ENCODE measurements at regions not wholly inside any gene's neighbourhood (a gene's known extent, or its start where the extent isn't known, plus 50 kb on each side); places are given as distances from the start of the nearest gene placed in this dataset.

DNA sequence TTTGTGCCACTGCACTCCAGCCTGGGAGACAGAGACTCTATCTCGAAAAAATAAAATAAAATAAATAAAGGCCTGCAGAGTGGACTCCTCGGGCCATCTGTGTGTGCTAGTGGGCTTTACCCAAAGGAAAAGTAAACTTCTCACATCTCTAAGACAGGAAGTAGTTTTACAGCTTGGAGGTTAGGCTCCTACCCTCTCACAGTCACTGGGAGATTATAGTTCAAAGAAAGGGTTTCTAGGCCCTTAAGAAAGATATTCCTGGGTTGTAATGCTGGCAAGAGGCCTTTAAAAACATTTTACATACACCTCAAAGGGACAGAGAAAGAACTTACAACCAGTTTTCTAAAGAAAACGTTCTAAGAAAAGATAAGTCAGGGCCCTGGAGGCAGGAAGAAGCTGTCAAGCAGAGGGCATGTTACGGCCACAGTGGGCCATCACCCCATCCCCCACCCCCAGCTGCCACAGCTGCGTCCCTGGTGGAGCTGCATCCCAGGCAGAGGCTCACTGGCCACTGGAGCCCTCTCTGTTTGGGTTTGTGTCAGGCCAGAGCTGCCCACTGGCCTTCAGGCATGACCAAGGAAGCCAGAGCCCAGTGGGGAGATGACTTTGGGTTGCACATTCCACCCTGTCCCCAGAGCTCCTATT lies 78.1 kb upstream of the CDK20 start:
- no peak overlapping the region for H3K56ac ChIP-seq (replicated peaks; ENCODE audit: insufficient read length, low read depth, low read length)
- H3K27ac ChIP-seq (ENCODE audit: low read depth, low read length): no peak overlapping the region
- H2BK5ac ChIP-seq (ENCODE audit: low read depth, low read length): no peak overlapping the region
- H2BK15ac ChIP-seq (ENCODE audit: low read length): no peak overlapping the region
- H3K18ac ChIP-seq (ENCODE audit: extremely low read depth, low read length): no peak overlapping the region
- no peak overlapping the region for H4K8ac ChIP-seq (ENCODE audit: extremely low read depth, insufficient read depth, low read length)
- no peaks in the 10 kb centered on the region for H3K79me1 ChIP-seq (ENCODE audit: low read depth, low read length)
- no peak overlapping the region for H2AFZ ChIP-seq (ENCODE audit: low read length)
- H4K5ac ChIP-seq (ENCODE audit: insufficient read length, low read depth, low read length): no peak overlapping the region
- H3K79me2 ChIP-seq (ENCODE audit: control insufficient read depth in 1 of 2, insufficient read depth in 2 of 2, low read length in 2 of 2): no peaks in the 10 kb centered on the region
- no peak overlapping the region for H3K9ac ChIP-seq (replicated peaks in 1 of 4; ENCODE audit: extremely low read depth in 1 of 4, low read depth in 3 of 4, low read length in 3 of 4)
- no peaks in the 10 kb centered on the region for H4K20me1 ChIP-seq (replicated peaks in 1 of 2; ENCODE audit: control insufficient read depth in 1 of 2, insufficient read depth in 2 of 2, low read length in 2 of 2)
- H3K27me3 ChIP-seq (replicated peaks in 1 of 4; ENCODE audit: control insufficient read depth in 3 of 4, extremely low read depth in 1 of 4, insufficient read depth in 3 of 4, low read length in 3 of 4): no peaks in the 10 kb centered on the region
- H2BK120ac ChIP-seq (replicated peaks; ENCODE audit: low read depth, low read length): no peak overlapping the region
- H2BK20ac ChIP-seq (ENCODE audit: low read length): no peak overlapping the region
- DNase-seq (ENCODE audit: low read depth in 1 of 2, low spot score in 2 of 2) (no peak), FAIRE-seq (no peak)
- H3K4me2 ChIP-seq (ENCODE audit: insufficient read depth in 1 of 2, low read depth in 2 of 2, low read length in 2 of 2): no peak overlapping the region
- ChIA-PET POLR2A (ENCODE audit: partially characterized antibody) (no interaction called here), CTCF (ENCODE audit: partially characterized antibody) (interaction anchor here (0.5 to 2.7 kb wide), 5 partner anchors 11 to 280 kb away, joined by 3 to 15 read pairs (median 5); no protein-coding TSS in a partner anchor)
- H3K4me3 ChIP-seq (ENCODE audit: extremely low read depth in 1 of 4, insufficient read depth in 2 of 4, low read depth in 3 of 4, low read length in 4 of 4): no peak overlapping the region
- H4K91ac ChIP-seq (replicated peaks; ENCODE audit: insufficient read length, low read length): no peak overlapping the region
- H3K9me3 ChIP-seq (ENCODE audit: insufficient read depth in 2 of 2, low read depth in 1 of 2, low read length in 1 of 2): no peaks in the 10 kb centered on the region
- 84% methylated on average over 5 of the region's 5 CpGs; no CpG with 5 or more reads in 1 of the 2 experiments for WGBS, 2 experiments (ENCODE audit: extremely low coverage in 1 of 2, insufficient coverage in 1 of 2, insufficient read length in 1 of 2, insufficient replicate concordance in 2 of 2, low coverage in 1 of 2, low lambda C conversion rate in 2 of 2, missing lambda C conversion rate in 1 of 2)
- TF ChIP-seq SIRT6 (IDR thresholded peaks at IDR 0.05; ENCODE audit: low read length) (no peak), FOSL1 (IDR thresholded peaks at IDR 0.05; ENCODE audit: insufficient read depth, low read depth, low read length) (no peak), JUN (IDR thresholded peaks at IDR 0.05; ENCODE audit: low read depth, low read length) (no peak), RXRA (IDR thresholded peaks at IDR 0.05; ENCODE audit: insufficient read depth, low read depth, low read length) (no peak), TEAD4 (IDR thresholded peaks at IDR 0.05; ENCODE audit: low read depth, low read length) (no peak), BACH1 (IDR thresholded peaks at IDR 0.05; ENCODE audit: low read length) (no peak)
- no peak overlapping the region for H3K14ac ChIP-seq (ENCODE audit: insufficient read length)
- no peak overlapping the region for H2AK5ac ChIP-seq (ENCODE audit: low read depth, low read length)
- H3K36me3 ChIP-seq (ENCODE audit: control insufficient read depth in 2 of 4, insufficient read depth in 4 of 4, low read length in 3 of 4): no peaks in the 10 kb centered on the region
- H2BK12ac ChIP-seq (ENCODE audit: low read depth, low read length): no peak overlapping the region
- H3K4ac ChIP-seq (replicated peaks; ENCODE audit: insufficient read length, low read depth, low read length): no peak overlapping the region
- H3K23ac ChIP-seq (ENCODE audit: insufficient read length): no peak overlapping the region
- H3K23me2 ChIP-seq (ENCODE audit: low read depth, low read length): no peaks in the 10 kb centered on the region
- peaks cover 0 to 7% (median 0%) of the 10 kb centered on the region in 4 experiments; a peak in 2 of 7 replicates for H3K4me1 ChIP-seq (replicated peaks in 1 of 4; ENCODE audit: control insufficient read depth in 3 of 4, insufficient read depth in 4 of 4, low read length in 3 of 4)
